Nephron progenitor cell (in vitro differentiated cells): ENCODE measurements at regions not wholly inside any gene's neighbourhood (a gene's known extent, or its start where the extent isn't known, plus 50 kb on each side); places are given as distances from the start of the nearest gene placed in this dataset.

Experiments
- DNase-seq: peaks from one replicate; pipeline ENCODE4 v3.0.0; 2021
- H3K27ac Mint-ChIP-seq: 2 replicates; pipeline ENCODE4 v1.8.0; 2021; ENCODE audit warnings: mild to moderate bottlenecking, moderate library complexity, mixed read lengths
- H3K27me3 Mint-ChIP-seq: 2 replicates; pipeline ENCODE4 v1.8.0; 2021; ENCODE audit warnings: mild to moderate bottlenecking, low read depth, mixed read lengths; ENCODE audit not compliant: poor library complexity
- H3K36me3 Mint-ChIP-seq: 2 replicates; pipeline ENCODE4 v1.8.0; 2021; ENCODE audit warnings: low read depth, mixed read lengths
- H3K4me1 Mint-ChIP-seq: 2 replicates; pipeline ENCODE4 v1.8.0; 2021; ENCODE audit warnings: mixed read lengths
- H3K4me3 Mint-ChIP-seq: 2 replicates; pipeline ENCODE4 v1.8.0; 2021; ENCODE audit warnings: mild to moderate bottlenecking, moderate library complexity, mixed read lengths
- H3K9me3 Mint-ChIP-seq: 2 replicates; pipeline ENCODE4 v1.8.0; 2021; ENCODE audit warnings: mild to moderate bottlenecking, moderate library complexity, mixed read lengths
- CTCF ChIP-seq: fragments of 200-600 bp; sonication (generic); IDR thresholded peaks from 2 replicates; pipeline ENCODE4 v1.5.0; 2021; ENCODE audit warnings: antibody characterized with exemption

GRCh38 chr15:29873947-29874411, 51.7 kb upstream of the TJP1 start:
- no peak for TF ChIP-seq CTCF
- DNase-seq = no peak
- peaks cover 41% of the 10 kb centered on the region for H3K4me1 Mint-ChIP-seq
- H3K36me3 Mint-ChIP-seq = no peaks in the 10 kb centered on the region
- no peaks in the 10 kb centered on the region for H3K9me3 Mint-ChIP-seq
- no peak overlapping the region for H3K27ac Mint-ChIP-seq
- no peak overlapping the region for H3K4me3 Mint-ChIP-seq
- peaks cover 6% of the 10 kb centered on the region for H3K27me3 Mint-ChIP-seq

GRCh38 chr15:29873264-29873663, 51.0 kb upstream of the TJP1 start:
- no peaks in the 10 kb centered on the region for H3K36me3 Mint-ChIP-seq
- no peak for DNase-seq

GRCh38 chr15:29872716-29873115, 50.4 kb upstream of the TJP1 start:
- H3K27ac Mint-ChIP-seq = no peak overlapping the region
- H3K27me3 Mint-ChIP-seq = peaks cover 6% of the 10 kb centered on the region
- no peak for TF ChIP-seq CTCF
- H3K4me3 Mint-ChIP-seq = no peak overlapping the region
- no peaks in the 10 kb centered on the region for H3K36me3 Mint-ChIP-seq
- DNase-seq = no peak
- H3K4me1 Mint-ChIP-seq = peaks cover 42% of the 10 kb centered on the region
- no peaks in the 10 kb centered on the region for H3K9me3 Mint-ChIP-seq

More at GRCh38 chr15:29873264-29873663, 51.0 kb upstream of the TJP1 start:
- Mint-ChIP-seq H3K9me3 (no peaks in the 10 kb centered on the region), H3K4me3 (no peak overlapping the region), H3K27ac (no peak overlapping the region), H3K4me1 (peaks cover 42% of the 10 kb centered on the region), H3K27me3 (peaks cover 6% of the 10 kb centered on the region)
- TF ChIP-seq CTCF = no peak
